HG02610 (cell line): ENCODE measurements at regions not wholly inside any gene's neighbourhood (a gene's known extent, or its start where the extent isn't known, plus 50 kb on each side); places are given as distances from the start of the nearest gene placed in this dataset.

ENCODE experiments used
- ATAC-seq: cut with Tn5 transposase; IDR thresholded peaks from one replicate; pipeline ENCODE4 v1.9.1; 2021; ENCODE audit warnings: mild to moderate bottlenecking, moderate library complexity; ENCODE audit not compliant: unreplicated experiment

DNA sequence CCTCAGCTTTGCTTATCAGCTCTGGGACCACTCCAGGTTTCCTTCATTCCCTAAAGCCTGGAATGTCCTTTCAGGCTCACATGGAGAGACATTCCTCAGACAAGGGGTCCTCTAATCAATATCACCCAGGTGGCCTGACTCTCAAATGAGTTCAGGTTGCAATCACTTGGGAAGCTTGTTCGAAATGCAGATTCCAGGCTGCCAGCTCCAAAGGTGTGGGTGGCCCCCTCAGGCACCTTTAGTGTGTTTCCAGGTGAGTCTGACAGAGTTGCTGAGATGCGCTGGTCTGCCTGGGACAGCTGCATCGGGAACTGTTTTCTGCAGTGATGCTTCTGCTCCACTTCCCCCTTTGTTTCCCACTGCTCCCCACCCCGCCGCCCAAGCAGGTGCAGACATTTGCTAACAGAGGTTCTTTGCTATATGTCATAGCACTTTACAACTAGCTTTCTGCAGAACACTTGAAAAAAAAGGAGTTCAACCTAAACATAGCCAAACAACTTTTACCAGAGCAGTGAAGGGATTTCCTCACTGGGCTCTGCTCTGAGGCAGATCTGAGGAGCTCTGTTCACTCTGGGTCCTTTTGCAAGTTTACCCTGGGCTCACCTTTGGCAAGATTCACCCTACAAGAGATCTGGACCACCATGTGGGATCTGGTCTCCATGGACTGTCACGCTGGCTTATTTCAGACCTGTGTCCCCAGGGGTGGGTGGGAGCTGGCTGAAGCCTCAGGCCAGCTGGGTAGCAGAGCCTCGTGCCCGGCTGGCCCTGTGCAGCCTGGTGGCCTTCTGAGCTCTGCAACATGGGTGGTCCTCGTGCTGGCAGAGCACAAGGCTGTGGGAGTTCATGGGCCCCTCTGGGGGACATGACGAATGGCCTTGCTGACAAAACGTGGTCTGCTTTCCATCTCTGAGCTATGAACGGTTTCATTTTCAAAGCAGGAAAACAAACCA is 539.6 kb downstream of the CCDC171 start:
- ATAC-seq, result no peak

DNA sequence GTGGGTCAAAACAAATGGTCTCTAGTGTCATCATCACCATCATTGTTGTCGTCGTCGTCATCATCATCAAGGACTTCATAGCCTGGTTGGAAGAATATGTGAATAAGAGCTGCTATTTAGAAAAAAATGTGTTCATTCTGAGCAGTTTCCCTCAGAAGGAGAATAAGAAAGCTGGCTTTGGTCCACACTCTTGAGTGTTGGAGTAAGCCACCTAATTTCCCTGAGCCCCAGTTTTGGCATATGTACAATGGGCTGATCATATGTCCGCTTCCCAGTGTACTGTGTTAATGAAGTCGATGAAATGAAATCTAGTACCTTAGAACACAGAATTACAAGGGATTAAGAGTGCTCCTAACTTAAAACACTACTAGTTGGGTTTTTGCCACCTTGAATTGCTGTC is 545.5 kb downstream of the CCDC171 start:
- no peak for ATAC-seq

DNA sequence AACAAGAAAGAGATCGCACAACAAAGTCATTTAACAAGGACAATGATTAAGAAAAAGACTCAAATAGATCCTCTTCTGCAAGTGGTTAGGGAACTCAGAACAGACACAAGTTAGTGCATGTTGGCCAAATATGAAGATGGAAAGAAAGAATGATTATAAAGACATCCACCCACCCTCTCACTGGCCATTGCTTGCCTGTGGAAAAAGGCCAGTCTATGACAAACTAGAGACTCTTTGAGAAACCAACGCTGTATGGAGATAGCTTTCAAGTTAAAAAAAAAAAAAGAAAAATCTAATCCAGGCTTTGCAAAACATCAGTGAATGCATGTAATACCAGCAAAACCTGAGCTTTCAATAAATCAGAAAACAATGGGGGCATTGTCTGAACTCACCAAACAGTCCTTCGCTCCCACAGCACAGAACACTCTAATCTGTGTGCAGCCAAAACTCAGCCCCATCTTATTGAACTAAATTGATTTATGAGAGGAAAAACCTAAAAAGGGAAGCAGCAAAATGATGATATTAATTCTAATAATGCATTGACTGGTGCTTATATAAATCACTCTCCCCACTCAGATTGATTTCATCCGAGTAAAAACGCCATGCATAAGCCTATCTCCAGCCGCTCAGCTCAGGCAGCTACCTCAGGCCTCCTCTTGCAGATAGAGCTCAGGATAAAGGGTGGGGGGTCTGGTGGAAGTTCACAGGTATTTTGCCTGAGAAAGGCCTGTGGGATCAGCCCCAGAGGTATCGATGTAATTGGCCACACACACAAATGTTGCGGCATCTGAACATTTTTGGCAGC is 547.1 kb downstream of the CCDC171 start:
- no peak for ATAC-seq

DNA sequence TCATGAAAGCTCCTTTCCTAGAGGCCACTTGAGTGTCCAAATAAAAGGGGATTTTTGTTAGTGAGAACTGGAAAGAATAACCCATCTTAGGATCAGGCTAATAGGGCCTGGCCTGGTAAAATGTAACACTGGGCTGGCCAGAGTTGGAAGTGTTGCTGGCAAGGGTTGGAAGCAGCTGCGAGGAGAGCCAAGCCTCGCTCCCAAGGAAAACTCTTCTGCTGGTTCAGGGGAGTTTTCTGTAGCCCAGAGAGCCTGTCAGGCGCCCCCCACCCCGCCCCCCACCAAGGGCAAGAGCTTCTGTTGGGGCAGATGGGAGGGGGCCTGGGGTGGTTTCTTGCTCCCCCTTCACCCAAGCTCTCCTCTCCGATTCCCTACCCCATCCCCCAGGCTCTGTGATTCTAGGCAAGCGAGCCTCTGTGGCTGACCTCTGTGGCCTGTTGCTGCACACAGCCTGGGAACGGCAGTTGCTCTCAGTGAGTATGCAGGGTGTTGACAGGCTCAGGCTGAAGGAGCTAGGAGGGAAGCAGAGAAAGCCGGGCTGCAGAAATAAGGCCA is 547.8 kb downstream of the CCDC171 start:
- no peak for ATAC-seq

DNA sequence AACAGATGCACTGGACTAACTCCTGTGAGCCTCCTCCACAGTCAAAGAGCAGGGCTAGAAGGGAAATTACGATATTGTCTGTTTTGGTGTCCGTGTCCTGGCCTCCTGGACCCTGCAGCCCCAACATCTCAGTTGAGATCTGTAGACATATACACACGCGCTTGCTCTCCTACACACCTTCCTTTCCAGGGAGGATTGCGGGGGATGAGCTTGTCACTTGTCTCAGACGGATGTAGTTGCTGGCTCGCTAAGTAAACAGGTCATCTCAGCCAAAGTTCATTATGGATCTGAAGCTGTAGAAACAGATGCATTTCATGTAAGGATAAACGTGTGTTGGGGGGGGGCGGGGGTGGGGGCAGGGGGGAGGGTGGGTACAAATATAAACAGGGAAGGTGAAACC is 549.3 kb downstream of the CCDC171 start:
- no peak for ATAC-seq

DNA sequence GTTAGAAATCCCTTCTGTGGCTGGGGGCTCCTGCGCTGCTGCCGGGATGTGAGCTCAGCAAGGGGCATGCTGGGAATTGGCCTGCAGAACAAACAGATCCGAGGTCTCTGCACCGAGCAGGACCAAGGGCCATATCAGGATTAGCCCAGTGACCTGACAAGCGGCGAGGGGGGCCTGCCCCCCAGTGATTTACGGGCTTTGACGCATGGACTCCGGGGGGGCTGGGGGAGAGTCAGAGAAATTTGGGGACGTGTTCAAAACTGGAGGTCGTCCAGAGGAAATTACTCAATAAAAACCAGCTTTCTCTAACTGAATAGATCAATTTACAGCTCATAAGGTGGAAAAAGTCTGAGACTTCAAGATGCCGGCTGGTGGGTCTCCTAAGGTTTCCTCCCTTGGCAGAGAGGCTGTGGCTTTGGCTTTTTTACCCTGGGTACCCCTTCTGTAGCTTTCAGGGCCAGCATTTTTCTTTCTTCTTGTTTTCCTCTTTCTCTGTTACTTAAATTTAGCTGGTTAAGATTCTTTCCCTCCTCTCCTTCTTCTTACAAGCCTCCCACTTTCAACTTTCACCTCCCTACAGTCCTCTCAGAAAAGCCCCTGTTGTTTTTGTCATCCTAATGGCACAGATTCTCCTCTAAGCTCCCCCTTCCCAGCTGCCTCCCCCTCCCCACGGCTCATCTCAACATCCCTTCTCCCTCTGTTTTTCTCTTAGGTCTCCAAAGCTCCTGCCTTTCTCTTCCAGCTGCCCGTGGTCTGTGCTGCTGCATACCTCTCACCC is 551.0 kb downstream of the CCDC171 start:
- no peak for ATAC-seq

DNA sequence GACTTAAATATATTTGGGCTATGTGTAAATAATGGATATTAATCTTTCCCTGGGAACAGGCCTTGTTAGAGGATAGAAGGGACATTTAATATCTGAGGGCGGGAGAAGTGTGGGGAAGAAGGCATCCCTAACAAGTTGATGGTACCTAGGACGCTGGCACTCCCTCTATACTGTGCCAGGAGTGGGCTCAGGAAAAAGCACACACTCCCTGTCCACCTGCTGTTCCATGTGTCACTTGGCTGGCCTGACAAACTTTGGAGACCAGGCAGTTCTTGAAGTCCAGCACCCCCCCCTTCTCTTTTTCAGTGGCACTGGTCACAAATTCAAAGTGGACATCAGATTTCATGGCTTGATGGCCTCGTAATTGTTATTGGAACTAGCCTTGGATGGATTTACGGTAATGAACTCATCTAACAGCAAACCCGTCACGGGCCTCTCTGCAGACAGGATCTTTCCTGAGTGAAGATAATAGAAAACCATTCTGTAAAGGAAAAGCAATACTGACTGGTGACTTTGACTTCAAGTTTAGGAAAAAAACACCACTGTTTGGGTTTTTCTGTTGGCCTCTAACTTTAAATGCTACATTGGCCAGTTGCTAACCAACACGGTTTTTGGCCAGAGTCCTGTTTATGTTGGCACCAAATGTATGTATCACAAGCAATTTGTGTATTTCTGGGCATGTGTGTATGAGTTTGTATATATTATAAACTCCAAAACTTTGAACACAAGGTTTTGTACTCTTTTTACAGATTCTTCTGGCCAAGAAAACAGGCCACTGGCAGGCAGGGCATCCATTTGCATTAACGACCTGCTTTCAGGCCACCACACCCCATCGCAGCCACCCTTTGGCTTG is 552.6 kb downstream of the CCDC171 start:
- ATAC-seq, result no peak

DNA sequence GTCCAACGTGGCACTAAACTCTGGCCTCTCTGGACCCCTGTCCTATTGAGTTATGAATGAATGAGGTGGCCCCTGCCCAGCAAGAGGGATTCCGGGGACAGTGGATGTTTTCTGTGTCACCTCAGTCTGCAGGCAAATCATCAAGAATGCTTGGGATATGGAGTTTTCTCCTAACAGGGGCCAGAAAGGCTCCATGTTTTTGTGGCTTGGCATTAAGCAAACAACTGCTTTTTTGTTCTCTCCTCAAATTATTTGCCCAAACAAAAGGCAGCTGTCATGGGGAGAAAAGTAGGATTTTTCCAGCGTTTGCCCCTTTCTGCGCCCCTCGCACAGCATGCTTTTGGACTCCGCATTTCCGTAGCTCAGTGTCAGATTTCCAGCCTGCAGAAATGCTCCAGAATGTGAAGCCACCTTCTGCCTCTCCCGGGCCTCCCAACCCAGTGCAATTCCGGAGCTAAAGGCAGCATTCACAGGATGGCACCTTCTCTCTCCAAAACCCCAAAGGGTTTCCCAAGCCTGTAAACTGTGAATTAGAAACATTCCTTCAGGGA is 553.3 kb downstream of the CCDC171 start:
- no peak for ATAC-seq

DNA sequence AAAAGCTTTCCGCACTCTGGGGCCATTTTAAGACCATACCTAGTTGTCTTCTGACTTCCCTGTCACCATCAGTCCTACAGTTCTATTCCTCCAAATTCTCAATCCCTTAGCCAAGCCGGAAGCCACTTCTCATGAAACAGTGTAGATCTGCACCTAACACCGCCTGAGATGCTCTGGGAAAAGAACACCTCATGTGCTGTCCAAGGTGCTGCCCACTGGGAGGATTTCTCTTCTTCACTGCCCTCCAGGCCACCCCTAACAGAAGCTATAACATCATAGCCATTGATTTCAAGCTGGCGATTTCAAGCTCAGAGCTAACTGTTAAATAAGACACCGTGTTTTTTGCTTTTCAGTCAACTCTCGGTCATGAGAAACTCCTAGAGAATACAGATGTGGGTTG is 559.3 kb downstream of the CCDC171 start:
- no peak for ATAC-seq

DNA sequence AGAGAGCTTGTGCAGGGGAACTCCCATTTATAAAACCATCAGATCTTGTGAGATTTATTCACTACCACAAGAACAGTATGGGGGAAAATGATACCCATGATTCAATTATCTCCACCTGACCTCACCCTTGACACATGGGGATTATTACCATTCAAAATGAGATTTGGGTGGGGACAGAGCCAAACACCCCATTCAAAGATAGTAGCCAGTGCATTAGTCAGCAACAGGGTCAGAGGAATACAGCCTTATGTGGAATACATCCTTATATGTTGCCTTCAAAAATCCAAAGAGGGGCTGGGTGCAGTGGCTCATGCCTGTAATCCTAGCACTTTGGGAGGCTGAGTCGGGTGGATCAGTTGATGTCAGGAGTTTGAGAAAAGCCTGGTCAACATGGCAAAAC is 563.2 kb downstream of the CCDC171 start:
- ATAC-seq, result no peak

DNA sequence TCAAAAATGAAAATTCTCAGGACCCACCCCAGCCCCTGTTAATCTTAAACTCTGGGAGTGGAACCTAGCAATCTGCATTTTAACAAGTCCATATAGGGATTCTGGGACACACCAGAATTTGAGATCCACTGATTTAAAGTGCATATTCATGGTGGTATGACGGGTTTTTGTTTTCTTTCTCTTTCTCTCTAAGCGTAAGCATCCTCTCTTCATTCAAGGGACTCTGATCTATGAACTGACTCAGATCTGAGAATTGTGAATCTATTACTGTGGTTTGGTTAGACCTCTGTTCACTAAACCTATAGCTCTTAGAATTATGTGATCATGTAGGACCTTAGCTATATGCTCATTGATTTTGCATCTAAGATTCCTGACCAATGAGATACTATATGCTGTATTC is 565.2 kb downstream of the CCDC171 start:
- ATAC-seq, result no peak

DNA sequence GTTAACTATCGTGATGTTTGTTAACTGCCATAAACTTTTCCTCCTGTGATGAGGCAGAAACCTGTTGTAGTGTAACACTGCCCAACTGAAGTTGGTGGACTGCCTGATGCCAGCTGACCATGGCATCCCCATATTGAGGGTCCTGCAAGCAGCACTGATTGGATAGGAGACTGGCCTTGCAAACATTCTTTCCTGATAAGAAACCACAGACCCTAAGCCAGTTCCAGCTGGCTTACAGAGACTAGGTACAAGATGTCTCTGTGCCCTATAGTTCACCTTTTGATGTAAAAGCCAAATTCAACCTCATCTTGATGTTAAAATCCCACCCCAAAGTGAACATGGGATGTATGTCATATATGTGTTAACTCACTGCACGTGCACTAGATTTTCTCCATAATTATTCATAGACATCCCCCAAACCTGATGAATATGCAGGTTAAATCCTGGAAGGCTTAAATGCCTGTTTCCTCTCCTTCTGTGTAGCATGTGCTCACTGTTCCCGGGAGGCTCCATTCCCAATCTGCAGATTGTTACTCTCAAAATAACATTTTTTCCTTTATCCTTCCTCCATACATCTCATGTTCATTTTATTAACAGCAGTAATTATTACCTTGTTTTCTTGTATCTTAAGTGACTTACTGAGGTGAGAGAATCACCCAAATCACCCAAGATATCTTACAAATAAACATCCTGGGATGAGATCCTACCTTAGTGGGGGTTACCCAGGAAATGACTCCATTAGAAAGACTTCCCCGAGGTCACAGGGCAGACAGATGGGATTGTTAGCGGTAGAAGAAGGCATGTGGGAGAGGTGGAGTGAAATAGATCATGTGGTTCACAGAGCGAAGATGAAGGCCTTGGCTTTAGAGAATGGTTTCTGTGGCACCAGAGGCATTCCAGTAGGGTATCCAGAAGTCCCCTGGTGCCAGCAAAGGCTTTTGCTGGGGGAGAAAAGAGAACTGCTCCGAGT is 566.7 kb downstream of the CCDC171 start:
- no peak for ATAC-seq

DNA sequence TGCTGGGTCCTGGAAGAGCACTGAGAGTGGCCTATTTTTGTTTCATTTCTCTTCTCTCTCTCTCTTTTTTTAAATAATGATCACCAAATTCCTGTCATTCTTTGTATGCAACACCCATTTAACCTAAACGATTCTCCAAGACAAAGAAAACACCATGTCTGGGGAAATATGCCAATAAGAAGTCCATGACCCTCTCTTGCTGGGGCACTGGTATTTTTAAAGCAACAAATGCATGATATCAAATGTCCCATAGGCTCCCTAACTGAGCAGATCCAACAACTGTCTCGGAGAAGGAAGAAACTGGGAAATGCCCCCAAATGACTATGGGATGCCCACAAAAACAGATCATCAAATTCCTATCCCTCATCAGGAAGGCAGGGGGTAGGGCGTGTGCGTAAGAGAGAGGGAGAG is 567.4 kb downstream of the CCDC171 start:
- ATAC-seq, result no peak

DNA sequence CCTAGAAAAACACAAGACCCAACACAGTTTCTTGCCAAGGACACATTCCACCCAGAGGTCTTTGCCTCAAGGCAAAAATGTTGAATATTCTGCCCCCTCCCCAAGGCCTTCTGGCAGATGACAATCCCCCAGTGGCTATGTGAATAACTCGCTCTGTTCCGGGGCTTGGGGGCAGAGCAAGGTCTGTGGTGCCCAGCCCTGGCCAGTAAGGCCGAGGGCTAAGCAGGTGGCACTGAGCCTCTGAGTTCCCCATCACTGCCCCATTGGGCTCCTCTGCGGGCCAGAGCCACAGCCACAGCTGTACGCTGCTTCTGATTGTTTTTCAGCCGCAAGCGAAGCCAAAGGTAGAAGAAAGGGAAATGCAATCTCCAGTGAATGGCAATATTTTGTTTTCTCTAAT is 567.9 kb downstream of the CCDC171 start:
- ATAC-seq, result no peak

DNA sequence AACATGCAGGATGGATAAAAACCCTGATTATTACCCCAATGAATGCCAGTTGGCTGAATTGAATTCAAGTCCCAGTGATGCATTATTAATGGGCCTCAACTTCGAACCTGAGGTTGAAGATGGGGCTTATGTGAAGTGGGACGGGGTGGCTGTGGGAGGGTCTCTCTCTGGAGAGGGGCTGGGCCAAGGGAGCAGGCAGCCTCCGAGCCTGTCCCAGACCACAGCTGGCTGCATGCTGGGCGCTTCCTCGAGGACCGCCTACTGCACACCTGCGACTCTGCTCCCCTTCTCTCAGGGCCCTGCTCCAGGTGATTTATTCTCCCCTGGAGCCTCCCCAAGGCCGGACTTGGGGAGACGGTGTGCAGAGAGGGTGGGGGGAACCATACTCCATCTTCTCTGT is 568.3 kb downstream of the CCDC171 start:
- no peak for ATAC-seq

DNA sequence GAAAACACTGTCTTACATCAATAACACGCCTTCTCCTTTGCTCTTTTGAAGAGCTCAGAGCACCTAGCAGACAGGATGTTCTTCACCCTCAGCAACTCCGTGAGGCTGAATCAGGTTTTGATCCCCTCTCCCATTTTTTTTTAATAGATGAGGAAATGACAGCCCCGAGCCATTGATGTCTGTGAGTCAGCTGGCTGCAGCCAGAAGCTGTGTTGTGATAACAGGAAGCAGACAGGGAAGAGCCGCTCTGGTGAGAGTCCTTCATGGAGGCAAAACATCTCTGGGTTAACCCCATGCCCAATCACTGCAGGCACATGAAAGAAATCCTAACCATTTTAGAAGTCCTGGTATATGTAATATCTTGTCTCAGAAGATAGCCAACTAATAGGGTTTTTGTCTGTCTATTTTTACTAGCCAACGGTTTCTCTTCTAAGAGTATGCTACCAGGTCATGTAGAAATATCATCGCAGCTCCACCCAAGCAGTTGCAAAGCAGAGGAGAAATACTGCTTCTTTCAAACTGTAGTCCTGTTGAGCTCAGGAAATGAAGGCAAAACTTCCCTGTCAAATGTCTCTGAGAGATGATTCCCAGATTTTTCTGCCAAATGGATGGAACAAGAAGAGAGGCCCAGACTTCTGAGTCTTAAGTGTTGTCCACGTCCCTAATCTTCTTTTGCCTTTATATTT is 568.9 kb downstream of the CCDC171 start:
- ATAC-seq, result no peak

DNA sequence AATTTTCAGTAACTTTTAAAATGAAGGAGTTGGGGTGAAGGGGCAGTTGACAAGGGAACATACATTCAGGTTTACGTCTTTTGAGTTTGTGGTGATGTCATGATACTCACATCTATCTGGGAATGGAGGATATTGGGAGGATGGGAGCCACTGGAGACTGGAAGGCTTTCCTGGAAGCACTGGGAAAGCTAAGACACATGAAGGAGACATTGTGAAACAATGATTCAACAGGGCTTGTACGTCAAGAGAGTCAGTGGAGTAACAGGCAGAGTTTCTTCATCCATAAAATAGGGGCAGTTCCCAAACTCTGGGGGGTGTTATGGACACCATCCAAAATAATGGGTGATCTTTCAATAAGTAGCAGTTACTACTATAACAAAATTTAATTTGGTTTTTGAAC is 572.8 kb downstream of the CCDC171 start:
- ATAC-seq, result no peak

DNA sequence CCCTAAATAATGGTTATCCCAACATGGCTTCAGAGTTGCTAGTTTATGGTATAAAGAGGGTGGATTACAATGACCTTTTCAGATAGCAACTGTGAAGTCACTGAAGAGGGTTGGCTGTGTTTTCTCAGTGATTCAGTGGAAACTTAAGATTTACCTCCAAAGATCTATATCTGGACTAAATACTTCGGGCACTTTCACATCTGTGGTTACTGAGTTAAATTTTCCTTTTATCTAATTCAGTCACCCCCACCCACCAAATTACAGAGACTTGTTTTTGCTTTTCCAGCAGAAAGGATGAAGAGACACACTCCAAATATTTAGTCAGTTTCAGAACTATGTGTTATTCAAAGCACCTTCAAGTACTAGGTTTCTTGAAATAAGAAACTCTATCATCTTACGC is 573.2 kb downstream of the CCDC171 start:
- ATAC-seq, result no peak
